ENCODE measurements at regions not wholly inside any gene's neighbourhood (a gene's known extent, or its start where the extent isn't known, plus 50 kb on each side); places are given as distances from the start of the nearest gene placed in this dataset.

- no peak for TF ChIP-seq NFRKB (IDR thresholded peaks at IDR 0.05)
- no peak for TF ChIP-seq BHLHE40 (IDR thresholded peaks at IDR 0.05; ENCODE audit: borderline replicate concordance)
- TF ChIP-seq ZNF384 (IDR thresholded peaks at IDR 0.05) = no peak
- TF ChIP-seq L3MBTL2 (conservative IDR thresholded peaks at IDR 0.05) = no peak
- TF ChIP-seq PKNOX1 (IDR thresholded peaks at IDR 0.05) = no peak
Measured at GRCh38 chr6:27016689-27017088, 230.8 kb upstream of the PRSS16 start.
